BJ (cell line): ENCODE measurements at regions not wholly inside any gene's neighbourhood (a gene's known extent, or its start where the extent isn't known, plus 50 kb on each side); places are given as distances from the start of the nearest gene placed in this dataset.

Source experiments
- CTCF ChIA-PET: fragments of 350-600 bp; formaldehyde crosslinking; extraction: SDS; loops from one replicate; lab custom pipeline; 2021; ENCODE audit warnings: antibody characterized with exemption, inconsistent platforms; lab: Yijun Ruan, JAX
- POLR2A ChIA-PET: fragments of 300-600 bp; sonication (Branson Sonifier 250); formaldehyde crosslinking; extraction: SDS; loops from one replicate; lab custom pipeline; 2021; ENCODE audit warnings: antibody characterized with exemption; lab: Charles Lee
- DNase-seq: peaks from one replicate; pipeline ENCODE4 v3.0.0-alpha.2; 2011; ENCODE audit warnings: low read depth
- H3K27me3 ChIP-seq: 2 replicates; pipeline ENCODE4 v1.6.0; 2011; ENCODE audit warnings: low read length; ENCODE audit not compliant: control insufficient read depth, insufficient read depth
- H3K36me3 ChIP-seq: 2 replicates; pipeline ENCODE4 v1.5.1; 2011; ENCODE audit warnings: low read length; ENCODE audit not compliant: control insufficient read depth, insufficient read depth
- H3K4me3 ChIP-seq: 2 replicates; pipeline ENCODE4 v1.5.1; 2011; ENCODE audit warnings: low read depth, mild to moderate bottlenecking, control low read depth, low read length
- CTCF ChIP-seq: IDR thresholded peaks from 2 replicates; pipeline ENCODE4 v1.5.1; 2011; ENCODE audit warnings: low read depth, mild to moderate bottlenecking, control low read depth, inconsistent platforms, low read length, moderate library complexity; ENCODE audit not compliant: insufficient read depth

GRCh38 chr9:16320338-16320902 is 550.0 kb downstream of the BNC2 start:
- Histone ChIP-seq H3K36me3 (no peaks in the 10 kb centered on the region), H3K27me3 (no peaks in the 10 kb centered on the region), H3K4me3 (no peak overlapping the region)
- CTCF ChIA-PET: interaction anchor here (0.7 to 1.3 kb wide), 2 partner anchors 20 to 267 kb away, joined by 3 read pairs; no protein-coding TSS in a partner anchor
- POLR2A ChIA-PET: no interaction called here
- TF ChIP-seq CTCF: no peak
- no peak for DNase-seq

GRCh38 chr9:16321461-16322119 is 548.9 kb downstream of the BNC2 start:
- H3K27me3 ChIP-seq: no peaks in the 10 kb centered on the region
- no peak for DNase-seq
- no peaks in the 10 kb centered on the region for H3K36me3 ChIP-seq
- no peak overlapping the region for H3K4me3 ChIP-seq
- TF ChIP-seq CTCF: no peak
- POLR2A ChIA-PET: no interaction called here
- CTCF ChIA-PET: interaction anchor here (1.3 to 1.4 kb wide), 2 partner anchors 12 to 21 kb away, joined by 3 to 4 read pairs; no protein-coding TSS in a partner anchor

GRCh38 chr9:16322849-16323248 is 547.6 kb downstream of the BNC2 start:
- Histone ChIP-seq H3K27me3 (no peaks in the 10 kb centered on the region), H3K36me3 (no peaks in the 10 kb centered on the region), H3K4me3 (no peak overlapping the region)
- POLR2A ChIA-PET: no interaction called here
- TF ChIP-seq CTCF: no peak
- no peak for DNase-seq
- CTCF ChIA-PET: no interaction called here

- no peak for TF ChIP-seq CTCF
- DNase-seq: no peak
- CTCF ChIA-PET: no interaction called here
Observed at GRCh38 chr9:16325966-16326365, 544.5 kb downstream of the BNC2 start.

GRCh38 chr9:16328349-16328748 is 542.1 kb downstream of the BNC2 start:
- TF ChIP-seq CTCF: no peak
- Histone ChIP-seq H3K36me3 (no peaks in the 10 kb centered on the region), H3K4me3 (no peak overlapping the region), H3K27me3 (no peaks in the 10 kb centered on the region)
- POLR2A ChIA-PET: no interaction called here
- no peak for DNase-seq
- CTCF ChIA-PET: no interaction called here

More at GRCh38 chr9:16325966-16326365, 544.5 kb downstream of the BNC2 start:
- Histone ChIP-seq H3K4me3 (no peak overlapping the region), H3K27me3 (no peaks in the 10 kb centered on the region), H3K36me3 (no peaks in the 10 kb centered on the region)
- POLR2A ChIA-PET: no interaction called here
